NCI-H128 (cell line): ENCODE measurements at regions not wholly inside any gene's neighbourhood (a gene's known extent, or its start where the extent isn't known, plus 50 kb on each side); places are given as distances from the start of the nearest gene placed in this dataset.

ENCODE experiments used
- DNase-seq: peaks from one replicate; lab custom pipeline; 2025; ENCODE audit not compliant: unreplicated experiment; lab: John Stamatoyannopoulos, UW

GRCh38 chr7:22589641-22590201 is 89.7 kb upstream of the STEAP1B start:
- no peak for DNase-seq

GRCh38 chr7:22588351-22588750 is 88.4 kb upstream of the STEAP1B start:
- no peak for DNase-seq

GRCh38 chr7:22587322-22587721 is 87.3 kb upstream of the STEAP1B start:
- DNase-seq: no peak

GRCh38 chr7:22586786-22587140 is 86.8 kb upstream of the STEAP1B start:
- DNase-seq: no peak

GRCh38 chr7:22586101-22586785 is 86.3 kb upstream of the STEAP1B start:
- DNase-seq: no peak

- DNase-seq: no peak
Measured at GRCh38 chr7:22584179-22584578, 84.2 kb upstream of the STEAP1B start.

GRCh38 chr7:22582863-22583622 is 83.1 kb upstream of the STEAP1B start:
- DNase-seq: no peak

- DNase-seq: no peak
Measured at GRCh38 chr7:22581099-22581498, 81.1 kb upstream of the STEAP1B start.

GRCh38 chr7:22579961-22580360 is 80.0 kb upstream of the STEAP1B start:
- DNase-seq: no peak

- no peak for DNase-seq
Measured at GRCh38 chr7:22578007-22578733, 78.2 kb upstream of the STEAP1B start.

- no peak for DNase-seq
Measured at GRCh38 chr7:22577470-22578001, 77.5 kb upstream of the STEAP1B start.

GRCh38 chr7:22576612-22577469 is 76.9 kb upstream of the STEAP1B start:
- no peak for DNase-seq

GRCh38 chr7:22574754-22575520 is 74.9 kb upstream of the STEAP1B start:
- no peak for DNase-seq

- no peak for DNase-seq
Measured at GRCh38 chr7:22572937-22573336, 72.9 kb upstream of the STEAP1B start.

GRCh38 chr7:22572292-22572691 is 72.3 kb upstream of the STEAP1B start:
- no peak for DNase-seq

GRCh38 chr7:22571766-22572165 is 71.8 kb upstream of the STEAP1B start:
- no peak for DNase-seq

- DNase-seq: no peak
Measured at GRCh38 chr7:22569586-22570321, 69.8 kb upstream of the STEAP1B start.

- DNase-seq: no peak
Measured at GRCh38 chr7:22566592-22566991, 66.6 kb upstream of the STEAP1B start.

GRCh38 chr7:22566176-22566575 is 66.2 kb upstream of the STEAP1B start:
- no peak for DNase-seq
